Urothelium cell line (cell line): ENCODE measurements at regions not wholly inside any gene's neighbourhood (a gene's known extent, or its start where the extent isn't known, plus 50 kb on each side); places are given as distances from the start of the nearest gene placed in this dataset.
A peak's percentile ranks its signal among the peaks of the same experiment; 100 is the strongest.
"Not testable (repeated sequence)": the region's sequence is repeated elsewhere in the genome, so short reads cannot be mapped to it uniquely, and the experiment has no call there.

ENCODE experiments used
- DNase-seq: peaks from one replicate; pipeline ENCODE4 v3.0.0; 2011; ENCODE audit warnings: low spot score, mixed read lengths
- FAIRE-seq: peaks from 2 replicates; lab custom pipeline; 2011; peaks lifted over from hg19 to GRCh38; lab: Jason Lieb, UNC

- FAIRE-seq = no peak
- no peak for DNase-seq
These were observed 59.3 kb upstream of the PTGFRN start for GRCh38 chr1:116850436-116850835.

DNA sequence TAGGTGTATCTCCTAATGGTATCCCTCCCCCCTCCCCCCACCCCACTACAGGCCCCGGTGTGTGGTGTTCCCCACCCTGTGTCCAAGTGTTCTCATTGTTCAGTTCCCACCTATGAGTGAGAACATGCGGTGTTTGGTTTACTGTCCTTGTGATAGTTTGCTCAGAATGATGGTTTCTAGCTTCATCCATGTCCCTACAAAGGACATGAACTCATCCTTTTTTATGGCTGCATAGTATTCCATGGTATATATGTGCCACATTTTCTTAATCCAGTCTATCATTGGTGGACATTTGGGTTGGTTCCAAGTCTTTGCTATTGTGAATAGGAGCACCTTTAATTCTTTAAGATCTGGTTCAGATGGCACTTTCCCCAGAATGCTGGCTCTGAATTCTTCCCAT, 58.5 kb upstream of the PTGFRN start:
- not testable (repeated sequence) for DNase-seq, FAIRE-seq

DNA sequence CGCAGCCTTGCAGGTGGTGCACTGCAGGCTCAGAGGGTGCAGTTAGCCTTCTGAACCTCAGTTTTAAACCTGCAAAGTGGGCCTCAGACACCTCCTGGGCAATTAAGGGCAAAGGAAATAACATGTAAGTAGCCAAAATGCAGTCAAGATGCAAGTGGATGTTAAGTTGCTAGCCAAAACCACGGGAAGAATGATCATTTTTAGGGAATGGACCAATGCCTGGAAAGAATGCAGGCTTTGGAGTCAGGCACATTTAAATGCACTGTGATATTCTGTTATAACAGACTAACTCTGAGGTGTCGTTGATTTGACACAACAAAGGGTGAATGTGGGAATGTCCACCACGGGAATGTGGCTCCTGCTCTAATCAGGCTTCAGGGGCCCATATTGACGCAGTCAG, 57.9 kb upstream of the PTGFRN start:
- DNase-seq = no peak
- no peak for FAIRE-seq

GRCh38 chr1:116852367-116852766, 57.3 kb upstream of the PTGFRN start:
- no peak for FAIRE-seq

GRCh38 chr1:116852910-116853309, 56.8 kb upstream of the PTGFRN start:
- no peak for FAIRE-seq
- no peak for DNase-seq

More at GRCh38 chr1:116852367-116852766, 57.3 kb upstream of the PTGFRN start:
- no peak for DNase-seq

GRCh38 chr1:116853680-116854402, 55.9 kb upstream of the PTGFRN start:
- DNase-seq (peak; percentile 77), FAIRE-seq (no peak)

GRCh38 chr1:116854403-116854690, 55.4 kb upstream of the PTGFRN start:
- DNase-seq (no peak), FAIRE-seq (no peak)

GRCh38 chr1:116854716-116855115, 55.0 kb upstream of the PTGFRN start:
- no peak for DNase-seq
- FAIRE-seq = no peak

GRCh38 chr1:116855191-116855619, 54.5 kb upstream of the PTGFRN start:
- FAIRE-seq (no peak), DNase-seq (no peak)

DNA sequence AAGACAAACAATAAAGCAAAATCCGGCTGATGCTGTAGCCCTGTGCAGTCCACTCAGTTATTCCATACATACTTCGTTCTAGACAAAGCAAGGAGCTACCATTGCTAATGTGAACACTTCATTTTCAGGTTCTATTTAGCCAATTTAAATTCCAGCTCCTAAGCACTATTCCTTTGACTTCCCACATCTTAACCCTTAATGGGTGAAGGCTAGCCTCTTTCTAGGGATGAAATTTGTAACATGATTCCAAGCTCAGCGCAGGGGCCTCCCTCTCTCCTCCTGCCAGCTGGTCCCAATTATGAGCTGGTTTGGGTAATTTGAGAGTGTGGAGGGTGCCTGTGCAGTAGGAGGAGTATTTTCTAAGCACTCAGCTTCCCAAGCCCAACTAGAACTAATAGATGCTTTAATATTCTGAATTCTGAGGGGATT, 53.9 kb upstream of the PTGFRN start:
- no peak for DNase-seq

DNA sequence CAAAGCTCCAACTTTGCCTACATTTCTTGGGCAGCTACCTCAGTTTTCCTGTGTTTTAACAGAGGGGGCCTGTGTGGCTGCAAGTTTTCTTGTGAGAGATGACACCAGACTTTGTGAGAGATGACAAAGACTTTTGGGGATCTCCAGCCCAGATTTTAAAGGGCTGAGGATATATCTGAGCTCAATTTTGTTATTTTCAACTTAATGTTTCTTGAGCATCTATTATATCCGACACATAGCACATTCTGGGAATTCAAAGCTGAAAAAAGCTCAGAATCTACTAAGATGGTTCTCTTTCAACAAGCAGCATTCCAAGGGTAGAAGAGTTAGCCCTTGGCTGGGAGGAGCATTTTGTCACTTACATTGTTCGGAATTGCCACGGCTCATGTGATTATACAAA, 53.4 kb upstream of the PTGFRN start:
- DNase-seq = no peak
- FAIRE-seq = no peak

More for the DNA sequence above, 53.9 kb upstream of the PTGFRN start:
- no peak for FAIRE-seq

GRCh38 chr1:116857092-116857491, 52.6 kb upstream of the PTGFRN start:
- FAIRE-seq (no peak), DNase-seq (no peak)
